ENCODE measurements at regions not wholly inside any gene's neighbourhood (a gene's known extent, or its start where the extent isn't known, plus 50 kb on each side); places are given as distances from the start of the nearest gene placed in this dataset.

DNA sequence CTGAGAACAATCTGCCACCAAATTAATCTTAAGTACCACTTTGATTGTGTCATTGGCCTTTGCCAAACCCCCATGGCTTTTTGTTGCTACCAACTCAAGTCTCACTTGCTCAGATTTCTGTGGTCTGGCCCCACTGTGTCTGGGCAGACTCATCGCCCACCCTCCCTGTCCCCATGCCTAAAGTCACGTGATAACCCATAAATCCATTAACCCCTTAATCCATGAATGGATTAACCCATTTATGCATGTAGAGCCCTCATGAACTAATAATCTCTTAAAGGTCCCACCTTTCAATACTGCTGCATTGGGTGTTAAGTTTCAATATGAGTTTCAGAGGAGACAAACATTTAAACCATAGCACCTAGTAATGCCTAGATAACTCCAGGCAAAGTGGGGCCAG lies 78.5 kb upstream of the BLTP1 start:
- no peak for DNase-seq (ENCODE audit: extremely low spot score, unreplicated experiment)
- H3K4me3 Mint-ChIP-seq (ENCODE audit: unreplicated experiment), result no peak overlapping the region
- H3K4me1 Mint-ChIP-seq (ENCODE audit: unreplicated experiment), result no peaks in the 10 kb centered on the region
- no peaks in the 10 kb centered on the region for H3K9me3 Mint-ChIP-seq (ENCODE audit: unreplicated experiment)
- peaks cover 35% of the 10 kb centered on the region for H3K27me3 Mint-ChIP-seq (ENCODE audit: unreplicated experiment)
- no peaks in the 10 kb centered on the region for H3K36me3 Mint-ChIP-seq (ENCODE audit: unreplicated experiment)
- no peak overlapping the region for H3K27ac Mint-ChIP-seq (ENCODE audit: unreplicated experiment)
- TF ChIP-seq, protein P1, sequence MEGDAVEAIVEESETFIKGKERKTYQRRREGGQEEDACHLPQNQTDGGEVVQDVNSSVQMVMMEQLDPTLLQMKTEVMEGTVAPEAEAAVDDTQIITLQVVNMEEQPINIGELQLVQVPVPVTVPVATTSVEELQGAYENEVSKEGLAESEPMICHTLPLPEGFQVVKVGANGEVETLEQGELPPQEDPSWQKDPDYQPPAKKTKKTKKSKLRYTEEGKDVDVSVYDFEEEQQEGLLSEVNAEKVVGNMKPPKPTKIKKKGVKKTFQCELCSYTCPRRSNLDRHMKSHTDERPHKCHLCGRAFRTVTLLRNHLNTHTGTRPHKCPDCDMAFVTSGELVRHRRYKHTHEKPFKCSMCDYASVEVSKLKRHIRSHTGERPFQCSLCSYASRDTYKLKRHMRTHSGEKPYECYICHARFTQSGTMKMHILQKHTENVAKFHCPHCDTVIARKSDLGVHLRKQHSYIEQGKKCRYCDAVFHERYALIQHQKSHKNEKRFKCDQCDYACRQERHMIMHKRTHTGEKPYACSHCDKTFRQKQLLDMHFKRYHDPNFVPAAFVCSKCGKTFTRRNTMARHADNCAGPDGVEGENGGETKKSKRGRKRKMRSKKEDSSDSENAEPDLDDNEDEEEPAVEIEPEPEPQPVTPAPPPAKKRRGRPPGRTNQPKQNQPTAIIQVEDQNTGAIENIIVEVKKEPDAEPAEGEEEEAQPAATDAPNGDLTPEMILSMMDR (IDR thresholded peaks at IDR 0.05), result no peak

DNA sequence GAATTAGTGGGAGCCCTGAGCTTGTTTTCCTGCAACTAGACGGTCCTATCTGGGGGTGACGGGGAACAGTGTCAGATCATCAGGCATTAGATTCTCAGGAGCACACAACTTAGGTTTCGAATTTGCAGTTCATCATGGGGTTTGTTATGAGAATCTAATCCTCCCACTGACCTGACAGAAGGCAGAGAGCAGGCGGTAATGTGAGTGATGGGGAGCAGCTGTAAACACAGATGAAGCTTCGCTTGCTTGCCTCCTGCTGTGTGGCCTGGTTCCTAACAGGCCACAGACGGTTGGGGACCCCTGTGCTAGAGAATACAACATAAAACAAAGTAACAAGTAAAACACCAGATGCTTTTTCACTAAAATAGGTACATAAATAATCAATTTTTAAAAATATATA lies 86.2 kb upstream of the BLTP1 start:
- TF ChIP-seq, protein P1 (IDR thresholded peaks at IDR 0.05), result no peak
- no peaks in the 10 kb centered on the region for H3K36me3 Mint-ChIP-seq (ENCODE audit: unreplicated experiment)
- no peaks in the 10 kb centered on the region for H3K4me1 Mint-ChIP-seq (ENCODE audit: unreplicated experiment)
- no peak overlapping the region for H3K27ac Mint-ChIP-seq (ENCODE audit: unreplicated experiment)
- no peak for DNase-seq (ENCODE audit: extremely low spot score, unreplicated experiment)
- H3K27me3 Mint-ChIP-seq (ENCODE audit: unreplicated experiment), result peaks cover 18% of the 10 kb centered on the region
- H3K9me3 Mint-ChIP-seq (ENCODE audit: unreplicated experiment), result no peaks in the 10 kb centered on the region
- no peak overlapping the region for H3K4me3 Mint-ChIP-seq (ENCODE audit: unreplicated experiment)

DNA sequence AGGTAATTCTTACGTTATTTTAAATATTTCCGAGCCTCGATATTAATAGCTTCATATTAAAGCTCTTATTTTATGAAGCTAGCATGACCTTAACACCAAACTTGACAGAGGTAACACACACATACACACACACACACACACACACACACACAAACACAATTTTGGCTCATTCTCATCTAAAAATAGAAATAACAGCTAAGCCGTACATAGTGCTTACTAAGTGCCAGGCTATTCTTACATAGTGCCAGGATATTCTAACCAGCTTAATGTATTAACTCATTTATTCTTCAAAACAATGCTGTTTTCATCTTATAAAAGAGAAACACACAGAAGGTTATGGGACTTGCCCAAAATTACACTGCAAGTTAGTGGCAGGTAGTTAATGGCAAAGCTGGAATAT lies 87.0 kb upstream of the BLTP1 start:
- DNase-seq (ENCODE audit: extremely low spot score, unreplicated experiment), result no peak
- Mint-ChIP-seq H3K4me3 (ENCODE audit: unreplicated experiment) (no peak overlapping the region), H3K4me1 (ENCODE audit: unreplicated experiment) (no peaks in the 10 kb centered on the region), H3K27ac (ENCODE audit: unreplicated experiment) (no peak overlapping the region), H3K9me3 (ENCODE audit: unreplicated experiment) (no peaks in the 10 kb centered on the region), H3K36me3 (ENCODE audit: unreplicated experiment) (no peaks in the 10 kb centered on the region), H3K27me3 (ENCODE audit: unreplicated experiment) (peaks cover 18% of the 10 kb centered on the region)
- TF ChIP-seq, protein P1 (IDR thresholded peaks at IDR 0.05), result no peak

DNA sequence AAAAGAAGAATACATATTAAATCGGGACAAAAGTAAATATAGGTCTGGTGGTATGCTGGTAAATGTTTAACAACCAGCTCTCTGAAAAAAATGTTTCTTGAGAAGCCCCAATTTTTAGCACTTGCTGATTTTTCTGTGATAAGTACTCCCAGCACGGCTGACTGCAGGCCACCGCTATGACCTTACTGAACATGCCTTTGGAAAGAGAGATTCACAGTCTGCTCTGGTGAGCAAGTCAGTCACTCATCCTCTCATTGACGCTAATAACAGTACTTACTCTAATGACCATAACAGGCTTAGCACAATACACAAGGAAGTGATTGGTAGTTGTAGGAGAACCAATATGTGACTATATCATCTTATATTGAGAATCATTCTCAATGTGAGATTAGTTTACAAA lies 98.9 kb upstream of the BLTP1 start:
- TF ChIP-seq, protein P1 (IDR thresholded peaks at IDR 0.05), result no peak
- no peaks in the 10 kb centered on the region for H3K36me3 Mint-ChIP-seq (ENCODE audit: unreplicated experiment)
- no peaks in the 10 kb centered on the region for H3K4me1 Mint-ChIP-seq (ENCODE audit: unreplicated experiment)
- peaks cover 3% of the 10 kb centered on the region for H3K27me3 Mint-ChIP-seq (ENCODE audit: unreplicated experiment)
- H3K27ac Mint-ChIP-seq (ENCODE audit: unreplicated experiment), result no peak overlapping the region
- H3K9me3 Mint-ChIP-seq (ENCODE audit: unreplicated experiment), result peaks cover 4% of the 10 kb centered on the region
- no peak for DNase-seq (ENCODE audit: extremely low spot score, unreplicated experiment)
- no peak overlapping the region for H3K4me3 Mint-ChIP-seq (ENCODE audit: unreplicated experiment)

DNA sequence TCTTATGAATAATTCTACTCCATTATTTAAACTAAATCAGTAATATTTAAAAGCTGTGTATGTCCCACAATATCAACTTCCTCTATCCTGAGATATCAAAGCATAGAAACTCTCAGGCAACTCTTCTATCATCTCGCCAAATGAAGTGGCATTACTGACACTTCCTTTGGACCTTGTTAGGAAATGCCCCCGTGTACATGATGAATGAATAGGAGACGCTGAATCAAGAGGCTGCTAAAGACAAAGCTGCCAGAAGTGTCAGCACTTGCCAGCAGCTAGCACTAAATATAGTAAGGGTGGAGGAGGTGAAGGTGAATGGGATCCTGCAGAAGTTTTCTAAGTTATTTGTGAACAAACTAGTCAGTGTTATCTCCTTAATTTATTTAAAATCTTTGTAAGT lies 99.5 kb upstream of the BLTP1 start:
- H3K4me3 Mint-ChIP-seq (ENCODE audit: unreplicated experiment), result no peak overlapping the region
- H3K27ac Mint-ChIP-seq (ENCODE audit: unreplicated experiment), result no peak overlapping the region
- DNase-seq (ENCODE audit: extremely low spot score, unreplicated experiment), result no peak
- H3K9me3 Mint-ChIP-seq (ENCODE audit: unreplicated experiment), result peaks cover 4% of the 10 kb centered on the region
- peaks cover 3% of the 10 kb centered on the region for H3K27me3 Mint-ChIP-seq (ENCODE audit: unreplicated experiment)
- TF ChIP-seq, protein P1 (IDR thresholded peaks at IDR 0.05), result no peak
- no peaks in the 10 kb centered on the region for H3K36me3 Mint-ChIP-seq (ENCODE audit: unreplicated experiment)
- no peaks in the 10 kb centered on the region for H3K4me1 Mint-ChIP-seq (ENCODE audit: unreplicated experiment)

All from osteocyte (in vitro differentiated cells).